ENCODE measurements at regions not wholly inside any gene's neighbourhood (a gene's known extent, or its start where the extent isn't known, plus 50 kb on each side); places are given as distances from the start of the nearest gene placed in this dataset.

DNA sequence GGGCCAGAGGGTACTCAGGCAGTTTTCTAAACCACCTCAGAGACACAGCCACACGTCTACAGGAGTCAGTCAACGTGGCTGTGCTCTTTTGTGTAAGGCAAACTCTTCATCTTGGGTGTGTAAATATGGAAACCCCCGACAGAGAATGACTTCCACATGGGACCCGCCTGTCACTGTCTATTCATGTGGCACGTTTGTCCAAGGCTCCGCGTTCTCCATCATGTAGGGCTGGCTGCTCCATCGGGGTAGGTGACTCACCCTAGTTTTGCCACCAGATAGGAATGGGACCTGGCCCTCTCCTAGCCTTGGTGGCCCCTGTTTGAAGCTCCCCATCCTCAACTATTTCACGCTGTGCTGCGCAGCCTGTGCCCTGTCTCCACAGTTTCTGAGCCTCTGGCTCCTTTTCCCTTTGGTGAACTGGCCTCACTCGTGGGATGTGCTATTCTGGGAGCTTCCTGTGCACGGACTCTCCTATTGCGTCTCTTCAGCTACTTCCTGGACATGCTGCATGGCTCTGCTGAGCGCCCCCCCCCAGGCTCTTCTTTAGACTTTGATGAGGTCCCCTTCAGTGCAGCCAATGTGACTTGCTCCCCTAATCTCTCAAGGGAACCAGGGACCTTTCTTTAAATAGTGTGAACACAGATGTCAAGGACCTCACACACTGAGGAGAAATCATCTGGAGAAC, 143.2 kb upstream of the PDE10A start:
- no peak for TF ChIP-seq POLR2AphosphoS5 (IDR thresholded peaks at IDR 0.05)
- TF ChIP-seq, protein P1, sequence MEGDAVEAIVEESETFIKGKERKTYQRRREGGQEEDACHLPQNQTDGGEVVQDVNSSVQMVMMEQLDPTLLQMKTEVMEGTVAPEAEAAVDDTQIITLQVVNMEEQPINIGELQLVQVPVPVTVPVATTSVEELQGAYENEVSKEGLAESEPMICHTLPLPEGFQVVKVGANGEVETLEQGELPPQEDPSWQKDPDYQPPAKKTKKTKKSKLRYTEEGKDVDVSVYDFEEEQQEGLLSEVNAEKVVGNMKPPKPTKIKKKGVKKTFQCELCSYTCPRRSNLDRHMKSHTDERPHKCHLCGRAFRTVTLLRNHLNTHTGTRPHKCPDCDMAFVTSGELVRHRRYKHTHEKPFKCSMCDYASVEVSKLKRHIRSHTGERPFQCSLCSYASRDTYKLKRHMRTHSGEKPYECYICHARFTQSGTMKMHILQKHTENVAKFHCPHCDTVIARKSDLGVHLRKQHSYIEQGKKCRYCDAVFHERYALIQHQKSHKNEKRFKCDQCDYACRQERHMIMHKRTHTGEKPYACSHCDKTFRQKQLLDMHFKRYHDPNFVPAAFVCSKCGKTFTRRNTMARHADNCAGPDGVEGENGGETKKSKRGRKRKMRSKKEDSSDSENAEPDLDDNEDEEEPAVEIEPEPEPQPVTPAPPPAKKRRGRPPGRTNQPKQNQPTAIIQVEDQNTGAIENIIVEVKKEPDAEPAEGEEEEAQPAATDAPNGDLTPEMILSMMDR (IDR thresholded peaks at IDR 0.05), result no peak
- TF ChIP-seq POLR2A (IDR thresholded peaks at IDR 0.05), result no peak
- TF ChIP-seq EP300 (IDR thresholded peaks at IDR 0.05), result no peak
